ENCODE measurements at regions not wholly inside any gene's neighbourhood (a gene's known extent, or its start where the extent isn't known, plus 50 kb on each side); places are given as distances from the start of the nearest gene placed in this dataset.

DNA sequence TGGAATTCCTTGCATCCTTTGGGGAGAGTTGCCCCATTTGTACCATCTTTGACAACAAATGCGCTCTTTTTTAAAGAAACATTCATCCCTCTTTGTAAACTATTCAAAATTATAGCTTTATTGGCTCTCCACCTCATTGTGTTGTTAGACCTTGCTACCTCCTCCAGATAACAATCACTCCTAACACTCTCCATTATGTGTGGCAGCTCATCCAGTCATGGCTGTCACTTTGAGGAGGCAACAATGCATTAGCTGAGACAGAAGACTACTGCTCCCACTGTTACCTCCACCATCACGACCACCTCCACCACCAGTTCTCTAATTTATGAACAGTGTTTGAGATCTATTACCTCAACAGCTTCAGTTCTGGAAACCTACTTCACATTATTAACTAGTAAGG, 339.1 kb downstream of the FRK start:
- Histone ChIP-seq H3K4me1 (no peaks in the 10 kb centered on the region), H3K27ac (no peak overlapping the region), H3K4me3 (ENCODE audit: low read depth, low read length) (no peak overlapping the region), H3K4me2 (ENCODE audit: low read length) (no peak overlapping the region), H2AFZ (no peak overlapping the region), H3K79me2 (no peaks in the 10 kb centered on the region), H3K9me3 (ENCODE audit: control insufficient read depth, low read length) (no peaks in the 10 kb centered on the region), H3K27me3 (ENCODE audit: control insufficient read depth, insufficient read depth, low read length) (no peaks in the 10 kb centered on the region), H3K9ac (no peak overlapping the region), H3K36me3 (ENCODE audit: control insufficient read depth, insufficient read depth, low read length) (no peaks in the 10 kb centered on the region)
- no peak for TF ChIP-seq CTCF (IDR thresholded peaks at IDR 0.05)

DNA sequence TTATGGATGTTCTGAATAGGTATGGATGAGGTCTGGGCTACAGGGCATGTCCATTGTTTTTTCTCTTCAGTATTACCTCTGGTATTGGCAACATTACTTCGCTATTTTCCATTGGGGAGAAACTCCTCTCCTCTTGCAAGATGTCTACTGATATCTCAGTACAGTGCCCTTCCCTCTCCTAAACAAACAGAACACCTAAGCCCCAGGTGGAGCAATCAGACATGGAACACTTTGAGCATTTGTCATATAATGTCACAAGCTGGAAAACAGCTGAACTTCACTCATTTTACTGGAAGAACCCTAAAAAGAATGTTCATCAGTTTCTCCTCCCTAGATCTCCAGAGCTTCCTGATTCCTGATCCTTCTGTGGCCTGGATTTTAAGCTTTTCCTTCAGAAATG, 339.8 kb downstream of the FRK start:
- Histone ChIP-seq H2AFZ (no peak overlapping the region), H3K4me3 (ENCODE audit: low read depth, low read length) (no peak overlapping the region), H3K9me3 (ENCODE audit: control insufficient read depth, low read length) (no peaks in the 10 kb centered on the region), H3K27me3 (ENCODE audit: control insufficient read depth, insufficient read depth, low read length) (no peaks in the 10 kb centered on the region), H3K9ac (no peak overlapping the region), H3K79me2 (no peaks in the 10 kb centered on the region), H3K36me3 (ENCODE audit: control insufficient read depth, insufficient read depth, low read length) (no peaks in the 10 kb centered on the region), H3K4me1 (no peaks in the 10 kb centered on the region), H3K4me2 (ENCODE audit: low read length) (no peak overlapping the region), H3K27ac (no peak overlapping the region)
- TF ChIP-seq CTCF (IDR thresholded peaks at IDR 0.05): no peak

- Histone ChIP-seq H3K9ac (no peak overlapping the region), H3K27me3 (ENCODE audit: control insufficient read depth, insufficient read depth, low read length) (no peaks in the 10 kb centered on the region), H3K36me3 (ENCODE audit: control insufficient read depth, insufficient read depth, low read length) (no peaks in the 10 kb centered on the region), H3K4me2 (ENCODE audit: low read length) (no peak overlapping the region), H2AFZ (no peak overlapping the region), H3K4me3 (ENCODE audit: low read depth, low read length) (no peak overlapping the region), H3K9me3 (ENCODE audit: control insufficient read depth, low read length) (no peaks in the 10 kb centered on the region), H3K27ac (no peak overlapping the region), H3K4me1 (no peaks in the 10 kb centered on the region), H3K79me2 (no peaks in the 10 kb centered on the region)
- TF ChIP-seq CTCF (IDR thresholded peaks at IDR 0.05): no peak
Observed at GRCh38 chr6:115717472-115717871, 343.2 kb downstream of the FRK start.

GRCh38 chr6:115717062-115717461, 343.6 kb downstream of the FRK start:
- Histone ChIP-seq H3K9me3 (ENCODE audit: control insufficient read depth, low read length) (no peaks in the 10 kb centered on the region), H3K27ac (no peak overlapping the region), H3K36me3 (ENCODE audit: control insufficient read depth, insufficient read depth, low read length) (no peaks in the 10 kb centered on the region), H3K4me3 (ENCODE audit: low read depth, low read length) (no peak overlapping the region), H3K27me3 (ENCODE audit: control insufficient read depth, insufficient read depth, low read length) (no peaks in the 10 kb centered on the region), H2AFZ (no peak overlapping the region), H3K9ac (no peak overlapping the region), H3K4me1 (no peaks in the 10 kb centered on the region), H3K4me2 (ENCODE audit: low read length) (no peak overlapping the region), H3K79me2 (no peaks in the 10 kb centered on the region)
- no peak for TF ChIP-seq CTCF (IDR thresholded peaks at IDR 0.05)

- TF ChIP-seq CTCF (IDR thresholded peaks at IDR 0.05): no peak
- H3K9ac ChIP-seq: no peak overlapping the region
- H3K79me2 ChIP-seq: no peaks in the 10 kb centered on the region
- H3K4me3 ChIP-seq (ENCODE audit: low read depth, low read length): no peak overlapping the region
- no peaks in the 10 kb centered on the region for H3K36me3 ChIP-seq (ENCODE audit: control insufficient read depth, insufficient read depth, low read length)
- no peaks in the 10 kb centered on the region for H3K27me3 ChIP-seq (ENCODE audit: control insufficient read depth, insufficient read depth, low read length)
- H3K4me2 ChIP-seq (ENCODE audit: low read length): no peak overlapping the region
- H3K27ac ChIP-seq: no peak overlapping the region
- H3K9me3 ChIP-seq (ENCODE audit: control insufficient read depth, low read length): no peaks in the 10 kb centered on the region
- H3K4me1 ChIP-seq: no peaks in the 10 kb centered on the region
- H2AFZ ChIP-seq: no peak overlapping the region
Observed at GRCh38 chr6:115712291-115712961, 348.3 kb downstream of the FRK start.
